GM23248 (cell line): ENCODE measurements at regions not wholly inside any gene's neighbourhood (a gene's known extent, or its start where the extent isn't known, plus 50 kb on each side); places are given as distances from the start of the nearest gene placed in this dataset.

Experiments
- EZH2 ChIP-seq: fragments of 200-600 bp; sonication (generic); IDR thresholded peaks from 2 replicates; pipeline ENCODE4 v1.6.1; 2018; ENCODE audit warnings: antibody characterized with exemption, mild to moderate bottlenecking; ENCODE audit not compliant: insufficient read depth, poor library complexity, severe bottlenecking
- EZH2phosphoT487 ChIP-seq: fragments of 200-600 bp; sonication (generic); IDR thresholded peaks from 2 replicates; pipeline ENCODE4 v1.6.1; 2018; ENCODE audit warnings: antibody characterized with exemption, moderate library complexity, mild to moderate bottlenecking, low read depth; ENCODE audit not compliant: insufficient read depth

GRCh38 chr20:9935285-9935684 lies 96.4 kb upstream of the PAK5 start:
- TF ChIP-seq EZH2 (no peak), EZH2phosphoT487 (no peak)
